ENCODE measurements at regions not wholly inside any gene's neighbourhood (a gene's known extent, or its start where the extent isn't known, plus 50 kb on each side); places are given as distances from the start of the nearest gene placed in this dataset.

DNA sequence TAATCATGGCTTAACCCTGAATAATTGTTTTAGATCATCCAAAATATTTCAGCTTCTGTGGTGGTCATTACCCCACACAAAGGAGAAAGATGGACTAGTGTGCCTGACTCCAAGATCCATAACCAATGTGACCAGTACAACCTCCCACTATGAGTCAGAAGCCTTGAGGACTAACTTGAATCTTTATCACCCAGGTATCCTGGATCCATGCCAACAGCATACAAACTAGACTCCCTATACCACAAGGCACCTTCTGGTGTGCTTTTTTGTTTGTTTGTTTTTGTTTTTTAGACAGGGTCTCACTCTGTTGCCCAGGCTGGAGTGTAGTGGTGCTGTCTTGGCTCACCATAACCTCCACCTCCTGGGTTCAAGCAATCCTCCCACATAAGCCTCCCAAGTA lies 317.7 kb downstream of the VPS13C start:
- no peak for DNase-seq (ENCODE audit: low spot score)

- no peak for DNase-seq (ENCODE audit: low spot score)
Measured at GRCh38 chr15:61736790-61737189, 323.5 kb downstream of the VPS13C start.

DNA sequence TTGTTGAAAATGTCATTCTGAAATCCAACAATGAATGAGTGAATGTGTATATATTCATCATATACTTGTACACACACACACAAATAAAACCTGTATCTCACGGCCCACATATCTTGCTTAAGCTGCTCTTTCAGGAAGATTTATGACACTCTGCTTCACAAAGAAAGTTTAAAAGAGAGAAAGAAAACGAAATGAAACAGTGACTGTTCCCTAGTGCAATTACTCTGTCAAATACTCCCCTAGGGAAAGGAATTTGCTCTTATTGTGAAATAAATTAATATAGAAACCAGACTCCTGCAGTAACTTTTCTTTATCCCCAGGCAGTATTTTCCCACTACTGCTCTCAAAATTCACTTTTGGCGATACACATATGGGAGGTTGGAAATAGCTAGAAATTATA lies 329.1 kb downstream of the VPS13C start:
- no peak for DNase-seq (ENCODE audit: low spot score)

- no peak for DNase-seq (ENCODE audit: low spot score)
Measured at GRCh38 chr15:61729646-61730045, 330.6 kb downstream of the VPS13C start.

GRCh38 chr15:61726166-61726565 lies 334.1 kb downstream of the VPS13C start:
- DNase-seq (ENCODE audit: low spot score) = no peak

- no peak for DNase-seq (ENCODE audit: low spot score)
Measured at GRCh38 chr15:61725251-61725650, 335.0 kb downstream of the VPS13C start.

- no peak for DNase-seq (ENCODE audit: low spot score)
Measured at GRCh38 chr15:61724251-61724939, 335.9 kb downstream of the VPS13C start.

- DNase-seq (ENCODE audit: low spot score) = no peak
Measured at GRCh38 chr15:61721418-61721817, 338.8 kb downstream of the VPS13C start.

GRCh38 chr15:61720197-61720704 lies 340.0 kb downstream of the VPS13C start:
- DNase-seq (ENCODE audit: low spot score) = no peak

DNA sequence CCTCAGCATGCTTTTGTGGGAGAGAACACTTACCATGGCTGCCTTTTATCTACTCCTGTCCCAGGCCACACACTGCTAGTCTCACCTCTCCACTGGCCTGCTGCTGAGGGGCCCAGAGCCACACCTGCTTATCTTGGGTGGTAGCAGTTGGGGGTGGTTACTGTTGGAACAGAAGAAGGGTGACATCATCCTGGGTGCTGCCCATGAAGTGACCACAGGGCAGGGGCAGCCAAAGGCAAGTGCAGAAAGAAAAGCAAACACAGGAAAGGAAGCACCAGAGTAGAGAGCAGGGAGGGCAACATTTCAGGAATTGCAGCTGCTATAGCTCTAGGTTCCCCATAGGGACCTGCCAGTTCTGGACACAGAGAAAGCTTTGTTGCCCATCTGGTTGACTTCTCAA lies 345.2 kb downstream of the VPS13C start:
- no peak for DNase-seq (ENCODE audit: low spot score)

DNA sequence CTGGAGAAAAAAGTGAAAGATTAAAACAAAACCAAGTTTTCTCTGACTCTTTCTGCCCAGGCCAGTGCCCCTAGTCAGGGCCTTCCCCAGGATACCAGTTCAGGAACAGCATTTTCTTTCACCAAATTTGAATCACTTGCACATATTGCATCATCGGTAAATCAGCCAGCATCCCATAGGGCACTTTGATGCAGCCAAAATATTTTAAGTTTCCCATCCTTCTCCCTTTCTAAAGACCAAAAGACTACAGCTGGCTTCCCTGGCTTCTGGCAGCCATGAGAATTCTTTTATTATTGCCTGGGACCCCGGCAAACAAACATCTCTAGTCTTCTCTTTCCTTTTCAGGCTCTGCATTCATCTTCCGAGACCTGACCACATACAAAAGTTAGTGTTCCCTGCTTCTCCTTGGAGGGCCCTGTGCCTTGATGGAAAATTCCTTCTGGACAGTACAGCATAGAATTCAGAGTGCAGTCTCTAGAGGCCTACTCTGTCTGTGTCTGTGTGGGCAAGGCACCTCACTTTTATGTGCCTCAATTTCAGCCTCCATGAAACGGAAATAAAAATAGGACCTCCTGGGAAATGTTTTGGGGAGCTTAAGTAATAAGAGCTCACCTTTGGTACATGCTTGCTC lies 348.0 kb downstream of the VPS13C start:
- DNase-seq (ENCODE audit: low spot score) = no peak

DNA sequence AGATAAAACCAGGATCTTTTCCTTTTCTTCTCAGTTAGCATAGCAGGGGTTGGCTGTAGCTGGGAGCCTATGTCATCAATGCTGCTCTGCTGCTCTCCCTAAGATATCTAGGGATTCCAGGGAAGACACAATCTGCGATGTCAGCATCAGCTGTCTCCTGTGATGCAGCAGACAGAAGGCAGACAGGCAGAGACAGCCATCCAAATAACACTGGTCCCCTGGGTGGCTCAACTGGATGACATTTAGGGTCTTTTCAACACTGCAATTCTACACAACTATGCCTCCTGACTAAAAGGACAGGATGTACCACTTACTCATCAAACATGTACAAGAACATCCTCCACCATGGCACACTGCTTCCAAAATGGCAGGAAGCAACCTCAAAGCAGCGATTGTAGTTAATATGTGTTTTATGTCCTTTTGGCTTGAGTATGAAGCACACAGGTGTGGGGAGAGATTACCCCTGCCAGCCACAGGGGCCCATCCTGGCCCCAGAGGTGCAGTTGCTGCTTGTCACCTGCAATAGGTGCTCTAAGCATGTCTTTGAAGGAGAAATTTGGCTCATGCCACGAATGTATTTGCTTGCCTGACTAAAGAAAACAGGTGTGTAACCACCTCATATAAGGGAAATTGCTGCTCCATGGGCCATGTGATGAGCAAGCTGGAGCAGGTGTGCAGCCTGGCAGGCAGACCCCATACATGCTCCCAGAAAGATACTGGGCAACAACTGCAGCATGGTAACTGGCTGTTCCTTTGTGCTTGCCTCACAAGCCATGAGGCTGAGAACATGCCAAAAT lies 357.8 kb downstream of the VPS13C start:
- no peak for DNase-seq (ENCODE audit: low spot score)

- DNase-seq (ENCODE audit: low spot score) = no peak
Measured at GRCh38 chr15:61701455-61701854, 358.8 kb downstream of the VPS13C start.

DNA sequence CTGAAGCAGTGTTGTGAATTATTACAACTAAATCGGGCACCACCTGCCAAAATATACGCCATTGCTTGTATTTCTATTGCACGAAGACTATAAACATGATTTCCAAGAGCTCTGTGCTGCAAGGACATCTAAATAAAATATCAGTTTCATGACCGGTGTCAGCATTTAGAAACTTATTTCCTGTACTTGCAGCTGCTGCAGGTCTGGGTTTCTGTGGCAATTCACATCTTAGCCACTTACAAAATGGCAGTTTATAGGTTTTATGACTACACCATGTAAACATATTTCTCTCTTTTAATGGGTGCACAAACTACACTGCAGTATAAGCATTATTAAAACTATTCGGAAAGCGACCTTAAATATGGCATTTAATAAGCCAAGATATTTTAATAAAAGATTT lies 359.4 kb downstream of the VPS13C start:
- DNase-seq (ENCODE audit: low spot score) = no peak

DNA sequence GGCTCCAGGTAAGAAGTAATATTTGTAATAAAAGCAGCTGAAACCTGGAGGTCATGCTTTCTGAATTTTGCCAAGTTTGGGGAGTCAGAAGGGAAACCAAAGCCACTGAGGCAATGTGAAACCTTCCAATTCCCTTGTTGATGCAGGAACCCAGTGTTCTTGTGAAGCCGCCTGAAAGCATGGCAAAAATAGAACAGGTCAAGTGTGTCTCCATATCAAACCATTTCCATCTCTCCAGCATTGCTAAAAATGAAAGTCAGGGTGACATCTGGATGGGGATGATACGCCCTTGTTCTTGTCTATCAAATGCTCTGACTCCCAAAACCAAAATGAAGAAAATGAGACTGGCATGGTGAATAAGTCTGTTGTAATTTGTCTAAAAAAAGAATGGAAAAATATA lies 362.5 kb downstream of the VPS13C start:
- no peak for DNase-seq (ENCODE audit: low spot score)

DNA sequence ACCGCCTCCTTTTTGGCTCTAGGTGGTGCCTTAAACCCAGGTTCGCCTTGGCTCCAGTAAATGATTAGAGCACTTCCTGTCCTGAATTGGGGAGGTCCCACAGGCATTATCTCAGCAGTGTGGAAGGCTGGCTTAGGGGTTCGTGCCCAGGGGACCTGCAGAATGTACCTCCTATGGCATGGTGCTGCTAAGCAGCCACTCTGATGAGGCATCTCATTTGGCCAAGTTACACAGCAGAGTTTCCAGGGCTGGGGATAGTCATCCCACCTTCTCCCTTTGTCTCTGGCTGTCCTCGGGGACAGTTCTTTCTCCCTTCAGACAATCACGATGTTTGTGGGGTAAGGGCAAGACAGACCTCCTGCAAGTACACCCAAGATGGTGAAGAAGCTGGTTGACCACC lies 371.2 kb downstream of the VPS13C start:
- no peak for DNase-seq (ENCODE audit: low spot score)

DNA sequence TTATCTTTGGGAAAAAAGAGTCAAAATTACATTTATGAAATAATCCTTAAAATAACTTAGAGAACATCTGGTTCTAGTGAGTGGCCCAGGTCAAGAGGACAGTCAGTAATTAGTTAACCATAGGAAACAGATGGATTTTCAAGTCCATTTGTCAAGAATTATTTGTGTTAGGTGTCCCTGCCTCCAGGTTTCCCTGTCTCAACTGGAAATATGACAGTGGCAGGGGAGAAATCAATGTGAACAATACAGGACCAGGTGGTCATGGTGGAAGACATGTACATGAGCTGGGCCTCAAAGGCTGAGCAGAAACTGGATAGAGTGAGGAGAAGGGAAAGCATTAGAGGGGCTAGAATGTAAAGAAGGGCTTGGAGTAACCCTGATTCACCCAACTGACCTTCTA lies 372.6 kb downstream of the VPS13C start:
- DNase-seq (ENCODE audit: low spot score) = no peak

DNA sequence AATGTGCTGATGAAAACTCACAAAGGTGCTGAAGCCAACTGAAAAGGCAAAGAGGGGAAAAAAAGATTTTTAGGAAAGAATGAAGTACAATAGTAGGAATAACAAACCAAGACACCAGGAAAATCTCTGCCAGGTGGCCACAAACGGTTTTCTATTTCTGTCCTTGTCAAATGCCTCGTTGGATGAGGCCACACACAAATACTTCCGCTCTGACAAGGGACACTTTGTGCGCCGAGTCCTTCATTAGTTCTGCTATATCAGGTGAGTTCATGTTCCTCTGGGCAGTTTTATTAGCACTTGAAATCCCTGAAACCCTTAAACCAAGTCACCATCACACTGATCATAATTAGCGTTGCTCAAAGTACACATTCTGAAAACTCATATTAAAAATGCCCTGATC lies 373.1 kb downstream of the VPS13C start:
- DNase-seq (ENCODE audit: low spot score) = no peak

- DNase-seq (ENCODE audit: low spot score) = no peak
Measured at GRCh38 chr15:61685971-61686370, 374.3 kb downstream of the VPS13C start.

DNA sequence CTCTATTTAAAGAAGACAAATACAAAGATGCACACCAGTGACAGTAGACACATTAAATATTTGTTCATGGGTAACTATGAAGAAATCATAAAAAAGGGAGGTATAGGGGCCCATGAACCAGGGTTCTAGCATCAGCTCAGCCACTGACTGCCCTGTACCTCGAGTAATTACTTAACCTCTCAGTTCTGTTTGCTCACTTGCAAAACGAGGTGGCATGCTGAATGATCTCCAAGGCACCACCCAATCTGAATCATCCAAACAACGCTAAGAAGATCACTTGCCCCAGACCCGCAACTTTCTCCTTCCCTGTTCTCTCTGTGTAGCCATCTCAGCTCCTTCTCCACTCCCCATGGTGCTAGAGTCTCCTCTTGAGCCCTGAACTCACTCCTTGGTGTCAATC lies 374.7 kb downstream of the VPS13C start:
- no peak for DNase-seq (ENCODE audit: low spot score)

DNA sequence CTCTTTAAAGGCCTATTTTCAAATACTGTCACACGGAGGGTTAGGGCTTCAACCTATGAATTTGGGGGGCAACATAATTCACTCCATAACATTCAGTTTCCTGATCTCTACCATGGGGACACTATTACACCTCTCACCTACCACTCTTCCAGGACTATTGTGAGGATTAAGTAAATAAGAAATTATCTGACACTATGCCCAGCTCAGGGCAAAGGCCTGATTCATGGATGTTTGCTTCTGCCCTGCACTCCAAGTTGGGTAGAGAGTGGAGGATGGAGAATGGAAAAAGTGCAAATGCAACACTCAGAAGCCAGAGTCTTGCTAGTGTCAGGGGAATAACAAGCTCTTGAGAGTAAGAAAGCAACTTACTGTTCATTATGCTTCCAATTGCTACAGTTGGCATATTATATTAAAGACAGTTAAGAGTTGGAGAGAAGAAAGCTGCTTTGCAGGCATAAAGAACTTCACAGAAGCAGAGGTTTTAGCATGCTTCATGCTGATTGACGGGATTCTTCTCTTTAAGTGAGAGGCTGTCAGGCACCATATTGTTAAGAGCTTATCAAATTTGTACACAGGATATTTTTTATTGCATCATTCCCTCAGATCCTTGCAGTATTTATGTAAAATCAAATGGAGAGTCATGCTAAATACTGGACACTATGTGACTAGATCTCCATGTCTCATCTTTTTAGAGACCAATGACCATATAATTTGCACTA lies 375.3 kb downstream of the VPS13C start:
- DNase-seq (ENCODE audit: low spot score) = no peak
